Muscle layer of colon (tissue), 2 donors: ENCODE measurements at regions not wholly inside any gene's neighbourhood (a gene's known extent, or its start where the extent isn't known, plus 50 kb on each side); places are given as distances from the start of the nearest gene placed in this dataset.

Experiments
- H3K27ac ChIP-seq: one replicate; pipeline ENCODE4 v1.7.0; 2013; ENCODE audit warnings: low read depth, mild to moderate bottlenecking, low read length, moderate library complexity
- H3K27me3 ChIP-seq, 2 donors: one replicate each; pipeline ENCODE4 v1.7.0; 2013; ENCODE audit warnings: low read length in 2 of 2, mild to moderate bottlenecking in 2 of 2; ENCODE audit not compliant: insufficient read depth in 2 of 2, control insufficient read depth in 1 of 2
- H3K36me3 ChIP-seq: one replicate; pipeline ENCODE4 v1.7.0; 2013; ENCODE audit warnings: mild to moderate bottlenecking, low read length; ENCODE audit not compliant: insufficient read depth
- H3K4me1 ChIP-seq: one replicate; pipeline ENCODE4 v1.7.0; 2013; ENCODE audit warnings: mild to moderate bottlenecking, low read length; ENCODE audit not compliant: insufficient read depth
- H3K4me3 ChIP-seq, 2 donors: one replicate each; pipeline ENCODE4 v1.7.0; 2013; ENCODE audit warnings: low read length in 2 of 2, low read depth in 1 of 2, mild to moderate bottlenecking in 1 of 2, moderate library complexity in 1 of 2
- H3K9ac ChIP-seq: one replicate; pipeline ENCODE4 v1.7.0; 2013; ENCODE audit warnings: low read length
- H3K9me3 ChIP-seq: one replicate; pipeline ENCODE4 v1.7.0; 2013; ENCODE audit warnings: mild to moderate bottlenecking, low read length
- donor health status: abdominal sarcoma.
- donor health status: Adenocarcinoma of cecum.

DNA sequence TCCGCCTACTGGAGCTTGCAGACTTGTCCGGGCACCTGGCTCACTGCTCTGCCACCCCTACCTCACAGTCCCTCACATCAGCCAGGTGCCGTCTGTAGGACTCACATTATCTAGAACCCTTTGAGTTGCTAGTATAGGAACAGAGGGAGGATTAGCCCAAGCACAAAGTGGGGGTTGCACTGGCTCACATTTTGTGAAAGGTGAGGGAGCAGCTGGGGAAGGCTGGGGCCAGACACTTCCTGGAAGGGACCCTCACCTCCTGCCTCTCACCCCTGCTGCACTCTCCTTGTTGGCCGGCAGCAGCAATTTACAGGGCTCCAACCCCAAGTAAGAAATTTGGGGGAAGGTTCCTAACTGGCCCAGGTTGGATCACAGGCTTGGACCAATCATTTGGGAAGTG, 1031.6 kb downstream of the BCL11B start:
- Histone ChIP-seq H3K27ac (no peak overlapping the region), H3K9ac (no peak overlapping the region), H3K4me3 (no peak overlapping the region), H3K9me3 (no peaks in the 10 kb centered on the region), H3K27me3 (no peaks in the 10 kb centered on the region), H3K4me1 (no peaks in the 10 kb centered on the region), H3K36me3 (no peaks in the 10 kb centered on the region)

GRCh38 chr14:98242903-98243302, 1029.1 kb downstream of the BCL11B start:
- no peak overlapping the region for H3K27ac ChIP-seq
- H3K36me3 ChIP-seq: no peaks in the 10 kb centered on the region
- no peaks in the 10 kb centered on the region for H3K4me1 ChIP-seq
- H3K27me3 ChIP-seq: no peaks in the 10 kb centered on the region
- H3K4me3 ChIP-seq: no peak overlapping the region
- no peak overlapping the region for H3K9ac ChIP-seq
- H3K9me3 ChIP-seq: no peaks in the 10 kb centered on the region

DNA sequence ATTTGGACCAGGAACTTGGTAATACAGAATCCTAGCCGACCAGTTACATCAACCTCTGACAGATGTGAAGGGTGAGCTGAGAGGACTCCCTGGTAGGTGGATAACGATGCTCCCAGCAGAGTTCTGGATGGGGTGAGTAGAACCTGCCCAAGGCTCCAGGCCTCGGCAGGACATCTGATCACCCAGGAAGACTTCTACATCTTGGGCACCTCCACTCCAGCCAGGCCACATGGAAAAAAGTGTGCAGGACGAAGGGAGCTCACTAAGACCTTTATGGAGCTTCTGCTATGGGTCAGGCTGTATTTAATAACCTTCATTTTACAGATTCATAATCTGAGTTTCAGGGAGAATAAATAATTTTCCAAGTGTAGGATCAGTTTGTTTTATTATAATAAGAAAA, 1028.7 kb downstream of the BCL11B start:
- H3K36me3 ChIP-seq: no peaks in the 10 kb centered on the region
- H3K27ac ChIP-seq: no peak overlapping the region
- H3K27me3 ChIP-seq: no peaks in the 10 kb centered on the region
- H3K4me3 ChIP-seq: no peak overlapping the region
- no peaks in the 10 kb centered on the region for H3K9me3 ChIP-seq
- H3K9ac ChIP-seq: no peak overlapping the region
- H3K4me1 ChIP-seq: no peaks in the 10 kb centered on the region

DNA sequence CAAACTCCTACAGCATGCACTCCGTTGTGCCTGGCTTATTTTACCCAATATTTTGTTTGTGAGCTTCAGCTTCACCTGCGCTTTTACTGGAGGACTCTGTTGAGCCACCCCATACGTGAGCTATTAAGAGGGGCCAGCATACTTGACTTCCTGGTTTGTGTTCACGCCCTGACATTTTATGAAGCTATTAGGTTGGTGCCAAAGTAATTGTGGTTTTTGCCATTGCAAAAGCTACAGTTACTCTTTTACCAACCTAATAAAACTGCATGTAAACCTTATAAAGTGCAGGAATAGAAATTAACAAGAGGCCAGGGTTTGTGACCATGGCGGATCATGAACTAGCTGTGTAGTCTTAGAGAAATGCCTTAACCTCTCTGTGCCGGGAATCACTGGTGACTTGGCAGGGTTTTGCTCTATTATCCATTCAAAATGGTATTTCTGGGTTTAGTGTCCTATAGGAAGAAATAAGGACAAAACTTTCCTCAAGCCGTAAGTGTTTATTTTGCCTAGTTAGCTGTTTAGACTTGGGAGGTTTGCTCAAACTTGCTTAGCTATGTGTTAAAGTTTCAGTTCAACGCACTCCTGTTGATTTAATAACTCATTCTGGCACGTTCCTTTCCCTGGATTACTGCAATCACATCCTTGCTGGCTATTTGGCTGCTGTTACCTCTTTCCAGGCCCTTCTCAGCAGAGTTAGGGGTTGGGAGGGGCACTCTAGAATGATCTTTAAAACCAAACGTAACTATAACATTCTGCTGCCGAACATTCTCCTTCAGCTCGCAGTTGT, 1027.6 kb downstream of the BCL11B start:
- Histone ChIP-seq H3K4me3 (no peak overlapping the region), H3K27ac (no peak overlapping the region), H3K9ac (no peak overlapping the region), H3K36me3 (no peaks in the 10 kb centered on the region), H3K4me1 (no peaks in the 10 kb centered on the region), H3K27me3 (no peaks in the 10 kb centered on the region), H3K9me3 (no peaks in the 10 kb centered on the region)

- no peak overlapping the region for H3K27ac ChIP-seq
- no peak overlapping the region for H3K9ac ChIP-seq
- H3K36me3 ChIP-seq: no peaks in the 10 kb centered on the region
- H3K4me1 ChIP-seq: no peaks in the 10 kb centered on the region
- no peaks in the 10 kb centered on the region for H3K9me3 ChIP-seq
- no peaks in the 10 kb centered on the region for H3K27me3 ChIP-seq
- no peak overlapping the region for H3K4me3 ChIP-seq
Measured at GRCh38 chr14:98244966-98245569, 1026.9 kb downstream of the BCL11B start.

DNA sequence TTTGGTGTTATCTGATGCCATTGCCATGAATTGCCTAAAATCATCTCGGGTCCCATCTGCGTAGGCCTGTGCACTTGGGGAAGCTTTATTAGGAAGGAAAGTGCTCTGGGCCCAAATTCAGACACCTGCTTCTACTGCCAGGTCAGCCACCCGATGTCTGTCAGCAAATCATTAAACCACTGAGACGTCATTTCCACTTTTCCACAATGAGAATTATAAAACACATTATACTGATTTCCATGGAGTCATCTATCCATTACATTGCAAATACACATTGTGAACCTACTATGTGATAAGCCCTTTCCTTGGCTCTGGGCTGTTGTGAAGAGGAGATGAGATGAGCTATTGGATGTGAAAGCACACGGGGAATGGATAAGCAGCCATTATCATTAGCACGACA, 1022.9 kb downstream of the BCL11B start:
- Histone ChIP-seq H3K27me3 (no peaks in the 10 kb centered on the region), H3K27ac (no peak overlapping the region), H3K4me1 (no peaks in the 10 kb centered on the region), H3K9ac (no peak overlapping the region), H3K4me3 (no peak overlapping the region), H3K36me3 (no peaks in the 10 kb centered on the region), H3K9me3 (no peaks in the 10 kb centered on the region)

- Histone ChIP-seq H3K36me3 (no peaks in the 10 kb centered on the region), H3K4me3 (no peak overlapping the region), H3K9ac (no peak overlapping the region), H3K27ac (no peak overlapping the region), H3K4me1 (no peaks in the 10 kb centered on the region), H3K9me3 (no peaks in the 10 kb centered on the region), H3K27me3 (no peaks in the 10 kb centered on the region)
Measured at GRCh38 chr14:98249476-98249875, 1022.5 kb downstream of the BCL11B start.

DNA sequence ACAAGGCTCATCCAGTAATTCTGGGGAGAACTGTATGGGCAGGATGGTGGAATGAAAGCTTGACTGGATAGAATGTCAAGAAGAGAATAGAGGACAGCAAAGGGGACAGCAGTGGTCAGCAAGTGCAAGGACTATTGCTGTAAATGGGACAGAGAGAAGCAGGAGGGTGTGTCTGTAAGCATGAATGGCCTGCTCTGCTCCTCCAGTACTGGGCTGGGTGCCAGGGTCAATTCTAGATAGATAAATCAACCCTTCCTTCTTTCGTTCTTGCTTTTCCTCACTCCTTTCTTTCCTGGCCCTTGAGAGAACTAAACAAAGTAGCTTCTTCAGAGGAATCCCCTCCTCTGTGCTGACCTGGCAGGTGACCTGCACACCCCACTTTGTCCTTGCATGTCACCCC, 1019.2 kb downstream of the BCL11B start:
- Histone ChIP-seq H3K9me3 (no peaks in the 10 kb centered on the region), H3K27me3 (no peaks in the 10 kb centered on the region), H3K36me3 (no peaks in the 10 kb centered on the region), H3K4me3 (no peak overlapping the region), H3K4me1 (no peaks in the 10 kb centered on the region), H3K9ac (no peak overlapping the region), H3K27ac (no peak overlapping the region)

GRCh38 chr14:98259881-98260280, 1012.1 kb downstream of the BCL11B start:
- no peak overlapping the region for H3K27ac ChIP-seq
- H3K9ac ChIP-seq: no peak overlapping the region
- H3K4me3 ChIP-seq: no peak overlapping the region
- no peaks in the 10 kb centered on the region for H3K36me3 ChIP-seq
- no peaks in the 10 kb centered on the region for H3K9me3 ChIP-seq
- H3K4me1 ChIP-seq: no peaks in the 10 kb centered on the region
- no peaks in the 10 kb centered on the region for H3K27me3 ChIP-seq

- no peak overlapping the region for H3K27ac ChIP-seq
- H3K36me3 ChIP-seq: no peaks in the 10 kb centered on the region
- no peak overlapping the region for H3K9ac ChIP-seq
- H3K27me3 ChIP-seq: no peaks in the 10 kb centered on the region
- no peak overlapping the region for H3K4me3 ChIP-seq
- no peaks in the 10 kb centered on the region for H3K4me1 ChIP-seq
- no peaks in the 10 kb centered on the region for H3K9me3 ChIP-seq
Measured at GRCh38 chr14:98262566-98262965, 1009.4 kb downstream of the BCL11B start.

DNA sequence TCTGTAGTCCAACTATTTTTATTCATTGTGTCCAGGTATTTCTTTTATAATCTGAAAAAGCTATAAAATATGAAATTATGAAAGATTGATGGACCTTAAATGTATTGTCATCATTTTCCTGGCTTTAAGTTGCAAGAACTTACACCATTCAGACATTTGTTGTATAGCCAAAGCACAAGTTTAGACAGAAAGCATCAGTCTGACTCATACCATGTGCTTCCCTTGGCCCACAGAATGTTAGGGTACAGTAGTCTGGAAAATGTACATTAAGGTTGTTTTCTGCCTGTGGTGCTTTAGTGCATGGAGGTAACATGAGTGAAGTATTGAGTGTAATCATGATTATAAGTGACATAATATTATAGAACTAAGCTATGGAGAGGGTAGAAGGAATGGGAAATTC, 1002.5 kb downstream of the BCL11B start:
- Histone ChIP-seq H3K4me3 (no peak overlapping the region), H3K27ac (no peak overlapping the region), H3K36me3 (no peaks in the 10 kb centered on the region), H3K9ac (no peak overlapping the region), H3K9me3 (no peaks in the 10 kb centered on the region), H3K4me1 (no peaks in the 10 kb centered on the region), H3K27me3 (no peaks in the 10 kb centered on the region)

DNA sequence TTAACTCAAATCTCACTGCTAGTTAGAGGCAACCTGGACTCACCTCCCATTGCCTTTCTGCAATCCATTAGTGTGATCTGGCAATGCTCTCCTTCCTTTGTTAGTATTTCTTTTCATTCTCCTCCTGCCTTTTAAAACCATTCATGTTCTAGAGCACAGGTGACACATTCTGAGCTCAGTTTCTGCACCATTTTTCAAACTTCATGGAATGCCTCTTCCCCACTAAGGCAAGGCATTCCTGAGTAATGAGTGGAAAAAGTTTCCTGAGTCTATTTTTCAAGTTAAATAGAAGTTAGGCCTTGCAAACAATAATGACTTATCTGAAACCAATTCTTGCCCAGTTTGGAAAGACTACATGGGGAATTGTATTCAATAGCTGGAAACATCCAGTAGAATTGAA, 1001.8 kb downstream of the BCL11B start:
- no peaks in the 10 kb centered on the region for H3K27me3 ChIP-seq
- no peaks in the 10 kb centered on the region for H3K9me3 ChIP-seq
- no peak overlapping the region for H3K4me3 ChIP-seq
- H3K4me1 ChIP-seq: no peaks in the 10 kb centered on the region
- no peak overlapping the region for H3K9ac ChIP-seq
- H3K27ac ChIP-seq: no peak overlapping the region
- H3K36me3 ChIP-seq: no peaks in the 10 kb centered on the region
